GM23338 (cell line): ENCODE measurements at regions not wholly inside any gene's neighbourhood (a gene's known extent, or its start where the extent isn't known, plus 50 kb on each side); places are given as distances from the start of the nearest gene placed in this dataset.

Source experiments
- ATAC-seq: fragments of 200-7000 bp; cut with Tn5 transposase; 3 replicates; pipeline ENCODE4 v1.9.1; 2020
- DNase-seq: peaks from one replicate; pipeline ENCODE4 v3.0.0-alpha.2; 2015; ENCODE audit warnings: low spot score
- H2AFZ ChIP-seq: fragments of 200-600 bp; sonication (generic); 2 replicates; pipeline ENCODE4 v1.8.0; 2016; ENCODE audit warnings: antibody characterized with exemption, mild to moderate bottlenecking, moderate library complexity
- H3F3A ChIP-seq: fragments of 200-600 bp; sonication (generic); replicated peaks from 2 replicates; pipeline ENCODE4 v1.8.0; 2017; ENCODE audit warnings: antibody characterized with exemption, mixed run types, low read depth
- H3K27ac ChIP-seq: fragments of 200-600 bp; sonication (generic); 2 replicates; pipeline ENCODE4 v1.6.1; 2016; ENCODE audit warnings: low read depth
- H3K27me3 ChIP-seq: fragments of 200-600 bp; sonication (generic); 2 replicates; pipeline ENCODE4 v1.8.0; 2016; ENCODE audit warnings: mild to moderate bottlenecking, mixed run types, moderate library complexity; ENCODE audit not compliant: insufficient read depth
- H3K36me3 ChIP-seq: fragments of 200-600 bp; sonication (generic); 2 replicates; pipeline ENCODE4 v1.8.0; 2016; ENCODE audit warnings: mild to moderate bottlenecking; ENCODE audit not compliant: insufficient read depth
- H3K4me1 ChIP-seq: fragments of 200-600 bp; sonication (generic); 2 replicates; pipeline ENCODE4 v1.8.0; 2016; ENCODE audit warnings: mild to moderate bottlenecking, moderate library complexity; ENCODE audit not compliant: insufficient read depth
- H3K4me2 ChIP-seq: fragments of 200-600 bp; sonication (generic); 2 replicates; pipeline ENCODE4 v1.7.1; 2017; ENCODE audit warnings: mixed run types
- H3K4me3 ChIP-seq: fragments of 200-600 bp; sonication (generic); 2 replicates; pipeline ENCODE4 v1.6.1; 2016; ENCODE audit warnings: mixed run types
- H3K79me2 ChIP-seq: fragments of 200-600 bp; sonication (generic); replicated peaks from 2 replicates; pipeline ENCODE4 v1.8.0; 2017; ENCODE audit warnings: mild to moderate bottlenecking; ENCODE audit not compliant: insufficient read depth
- H3K9me2 ChIP-seq: fragments of 200-600 bp; sonication (generic); 2 replicates; pipeline ENCODE4 v1.8.0; 2017; ENCODE audit not compliant: insufficient read depth
- H4K20me1 ChIP-seq: fragments of 200-600 bp; sonication (generic); replicated peaks from 2 replicates; pipeline ENCODE4 v1.8.0; 2017; ENCODE audit warnings: mild to moderate bottlenecking; ENCODE audit not compliant: insufficient read depth
- H3K27ac Mint-ChIP-seq: 2 replicates; pipeline ENCODE4 v1.8.0; 2020; ENCODE audit warnings: inconsistent platforms, mild to moderate bottlenecking, moderate library complexity, mixed read lengths
- H3K27me3 Mint-ChIP-seq: 3 replicates; pipeline ENCODE4 v1.8.0; 2022; ENCODE audit warnings: low read depth, mild to moderate bottlenecking, moderate library complexity, mixed read lengths, inconsistent platforms; ENCODE audit not compliant: insufficient read depth, poor library complexity
- H3K36me3 Mint-ChIP-seq: 3 replicates; pipeline ENCODE4 v1.8.0; 2021; ENCODE audit warnings: low read depth, mild to moderate bottlenecking, inconsistent platforms, moderate library complexity, mixed read lengths
- H3K4me1 Mint-ChIP-seq: 3 replicates; pipeline ENCODE4 v1.8.0; 2020; ENCODE audit warnings: mild to moderate bottlenecking, inconsistent platforms, mixed read lengths
- H3K4me3 Mint-ChIP-seq: 3 replicates; pipeline ENCODE4 v1.8.0; 2021; ENCODE audit warnings: moderate library complexity, mild to moderate bottlenecking, inconsistent platforms, mixed read lengths
- H3K9me3 Mint-ChIP-seq: 3 replicates; pipeline ENCODE4 v1.8.0; 2020; ENCODE audit warnings: moderate library complexity, mild to moderate bottlenecking, inconsistent platforms, mixed read lengths
- CREB1 ChIP-seq: fragments of 250-450 bp; sonication (Bioruptor Pico); IDR thresholded peaks from 2 replicates; pipeline ENCODE4 v1.5.0; 2020; ENCODE audit warnings: low read depth, mild to moderate bottlenecking, moderate library complexity
- EZH2 ChIP-seq: fragments of 200-600 bp; sonication (generic); IDR thresholded peaks from one replicate; pipeline ENCODE4 v1.8.0; 2017; ENCODE audit warnings: antibody characterized with exemption, mild to moderate bottlenecking, low read depth; ENCODE audit not compliant: unreplicated experiment
- EZH2phosphoT487 ChIP-seq: fragments of 200-600 bp; sonication (generic); IDR thresholded peaks from one replicate; pipeline ENCODE4 v1.8.1; 2018; ENCODE audit warnings: antibody characterized with exemption; ENCODE audit not compliant: unreplicated experiment
- JUNB ChIP-seq: IDR thresholded peaks from one replicate; pipeline ENCODE4 v1.6.1; 2016; ENCODE audit warnings: antibody characterized with exemption; ENCODE audit not compliant: unreplicated experiment
- NANOG ChIP-seq: IDR thresholded peaks from 2 replicates; pipeline ENCODE4 v1.6.1; 2016; ENCODE audit warnings: antibody characterized with exemption, borderline replicate concordance
- POLR2AphosphoS5 ChIP-seq: IDR thresholded peaks from 2 replicates; pipeline ENCODE4 v1.6.1; 2016; ENCODE audit warnings: antibody characterized with exemption, low read depth
- STAT1 ChIP-seq: IDR thresholded peaks from one replicate; pipeline ENCODE4 v1.6.1; 2016; ENCODE audit warnings: antibody characterized with exemption; ENCODE audit not compliant: unreplicated experiment
- ZNF114 ChIP-seq: fragments of 250-450 bp; sonication (Bioruptor Pico); IDR thresholded peaks from 2 replicates; pipeline ENCODE4 v1.5.0; 2020; ENCODE audit warnings: mild to moderate bottlenecking, moderate library complexity
- ZNF331 ChIP-seq: fragments of 250-450 bp; sonication (Bioruptor Pico); IDR thresholded peaks from 2 replicates; pipeline ENCODE4 v1.5.0; 2020; ENCODE audit warnings: low read depth, mild to moderate bottlenecking, moderate library complexity
- TF ChIP-seq, protein P1 (sequence below): IDR thresholded peaks from 2 replicates; pipeline ENCODE4 v1.6.1; 2016; ENCODE audit warnings: antibody characterized with exemption
- TF ChIP-seq, protein P2 (sequence below), 2 experiments: fragments of 200-600 bp in 1 of 2; sonication (generic) in 1 of 2; conservative IDR thresholded peaks; 2 replicates each; pipeline versions ENCODE4 v1.5.1 to v1.6.1; 2016 to 2017; ENCODE audit warnings: antibody characterized with exemption in 2 of 2, low read depth in 2 of 2, mild to moderate bottlenecking in 2 of 2, moderate library complexity in 1 of 2
- TF ChIP-seq, protein P3 (sequence below): fragments of 250-450 bp; sonication (Bioruptor Pico); IDR thresholded peaks from 2 replicates; pipeline ENCODE4 v1.5.0; 2020; ENCODE audit warnings: mild to moderate bottlenecking, moderate library complexity
- TF ChIP-seq, protein P4 (sequence below): IDR thresholded peaks from one replicate; pipeline ENCODE4 v1.6.1; 2018; ENCODE audit warnings: antibody characterized with exemption; ENCODE audit not compliant: unreplicated experiment

DNA sequence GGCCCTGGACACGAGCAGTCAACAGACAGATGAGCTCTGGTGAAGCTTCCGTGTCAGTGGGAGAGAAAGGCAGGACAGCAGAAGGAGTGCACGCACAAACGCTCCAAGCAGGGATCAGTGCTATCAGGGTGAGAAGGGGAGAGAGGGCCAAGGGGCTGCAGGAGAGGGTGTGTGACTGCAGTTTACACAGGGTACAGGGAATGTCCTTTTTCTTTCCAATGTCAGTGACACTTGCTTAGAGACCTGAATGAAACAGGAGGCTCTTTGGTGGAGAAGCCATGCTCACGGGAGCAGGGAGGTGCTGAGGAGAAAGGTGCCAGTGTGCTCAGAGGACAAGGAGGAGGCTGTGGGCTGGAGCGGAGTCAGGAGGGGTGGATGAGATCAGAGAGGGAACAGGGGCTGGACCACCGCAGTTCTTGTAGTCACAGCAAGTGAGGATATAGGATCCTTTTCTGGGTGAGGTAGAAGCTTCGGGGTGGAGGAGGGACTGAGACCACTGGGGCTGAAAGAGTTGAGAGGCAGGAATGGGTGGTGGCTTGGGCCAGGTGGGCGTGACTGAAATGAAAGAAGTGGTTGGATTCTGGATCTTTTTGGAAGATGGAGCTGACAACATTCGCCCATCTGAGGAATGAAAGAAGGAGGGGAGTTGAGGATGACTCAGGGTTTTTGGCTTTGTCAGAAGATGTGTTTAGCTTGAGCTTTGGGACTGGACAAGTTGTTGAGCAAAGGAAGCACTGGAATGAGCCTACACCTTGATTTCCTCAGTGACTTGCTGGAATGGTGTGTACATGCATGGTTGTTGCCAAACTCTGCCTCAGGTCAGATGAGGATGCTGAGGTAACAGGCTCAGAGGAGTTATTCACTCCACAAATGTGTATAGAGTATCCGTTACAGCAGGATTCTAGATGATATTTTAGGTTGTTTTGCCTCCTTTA is 87.9 kb downstream of the ADAMTS15 start:
- peak overlapping the region; percentile 66 for H2AFZ ChIP-seq

More for the DNA sequence above, 87.9 kb downstream of the ADAMTS15 start:
- no peaks in the 10 kb centered on the region for H4K20me1 ChIP-seq
- Mint-ChIP-seq H3K4me3 (no peak overlapping the region), H3K27ac (no peak overlapping the region), H3K27me3 (peaks cover 10% of the 10 kb centered on the region), H3K4me1 (no peaks in the 10 kb centered on the region), H3K9me3 (no peaks in the 10 kb centered on the region), H3K36me3 (no peaks in the 10 kb centered on the region)
- no peak overlapping the region for H3K4me2 ChIP-seq
- no peak overlapping the region for H3K4me3 ChIP-seq
- no peaks in the 10 kb centered on the region for H3F3A ChIP-seq
- no peaks in the 10 kb centered on the region for H3K36me3 ChIP-seq
- no peak overlapping the region for H3K27ac ChIP-seq
- no peaks in the 10 kb centered on the region for H3K9me2 ChIP-seq
- TF ChIP-seq CREB1 (no peak), ZNF331 (CRISPR knock-in tag) (no peak), ZNF114 (CRISPR knock-in tag) (no peak), JUNB (no peak), EZH2phosphoT487 (no peak), NANOG (no peak), EZH2 (no peak), STAT1 (no peak), POLR2AphosphoS5 (no peak)
- TF ChIP-seq, protein P1, sequence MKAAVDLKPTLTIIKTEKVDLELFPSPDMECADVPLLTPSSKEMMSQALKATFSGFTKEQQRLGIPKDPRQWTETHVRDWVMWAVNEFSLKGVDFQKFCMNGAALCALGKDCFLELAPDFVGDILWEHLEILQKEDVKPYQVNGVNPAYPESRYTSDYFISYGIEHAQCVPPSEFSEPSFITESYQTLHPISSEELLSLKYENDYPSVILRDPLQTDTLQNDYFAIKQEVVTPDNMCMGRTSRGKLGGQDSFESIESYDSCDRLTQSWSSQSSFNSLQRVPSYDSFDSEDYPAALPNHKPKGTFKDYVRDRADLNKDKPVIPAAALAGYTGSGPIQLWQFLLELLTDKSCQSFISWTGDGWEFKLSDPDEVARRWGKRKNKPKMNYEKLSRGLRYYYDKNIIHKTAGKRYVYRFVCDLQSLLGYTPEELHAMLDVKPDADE: no peak
- TF ChIP-seq, protein P2, sequence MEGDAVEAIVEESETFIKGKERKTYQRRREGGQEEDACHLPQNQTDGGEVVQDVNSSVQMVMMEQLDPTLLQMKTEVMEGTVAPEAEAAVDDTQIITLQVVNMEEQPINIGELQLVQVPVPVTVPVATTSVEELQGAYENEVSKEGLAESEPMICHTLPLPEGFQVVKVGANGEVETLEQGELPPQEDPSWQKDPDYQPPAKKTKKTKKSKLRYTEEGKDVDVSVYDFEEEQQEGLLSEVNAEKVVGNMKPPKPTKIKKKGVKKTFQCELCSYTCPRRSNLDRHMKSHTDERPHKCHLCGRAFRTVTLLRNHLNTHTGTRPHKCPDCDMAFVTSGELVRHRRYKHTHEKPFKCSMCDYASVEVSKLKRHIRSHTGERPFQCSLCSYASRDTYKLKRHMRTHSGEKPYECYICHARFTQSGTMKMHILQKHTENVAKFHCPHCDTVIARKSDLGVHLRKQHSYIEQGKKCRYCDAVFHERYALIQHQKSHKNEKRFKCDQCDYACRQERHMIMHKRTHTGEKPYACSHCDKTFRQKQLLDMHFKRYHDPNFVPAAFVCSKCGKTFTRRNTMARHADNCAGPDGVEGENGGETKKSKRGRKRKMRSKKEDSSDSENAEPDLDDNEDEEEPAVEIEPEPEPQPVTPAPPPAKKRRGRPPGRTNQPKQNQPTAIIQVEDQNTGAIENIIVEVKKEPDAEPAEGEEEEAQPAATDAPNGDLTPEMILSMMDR (conservative IDR thresholded peaks at IDR 0.05; ENCODE audit: low read depth in 2 of 2): no peak
- TF ChIP-seq, protein P3, sequence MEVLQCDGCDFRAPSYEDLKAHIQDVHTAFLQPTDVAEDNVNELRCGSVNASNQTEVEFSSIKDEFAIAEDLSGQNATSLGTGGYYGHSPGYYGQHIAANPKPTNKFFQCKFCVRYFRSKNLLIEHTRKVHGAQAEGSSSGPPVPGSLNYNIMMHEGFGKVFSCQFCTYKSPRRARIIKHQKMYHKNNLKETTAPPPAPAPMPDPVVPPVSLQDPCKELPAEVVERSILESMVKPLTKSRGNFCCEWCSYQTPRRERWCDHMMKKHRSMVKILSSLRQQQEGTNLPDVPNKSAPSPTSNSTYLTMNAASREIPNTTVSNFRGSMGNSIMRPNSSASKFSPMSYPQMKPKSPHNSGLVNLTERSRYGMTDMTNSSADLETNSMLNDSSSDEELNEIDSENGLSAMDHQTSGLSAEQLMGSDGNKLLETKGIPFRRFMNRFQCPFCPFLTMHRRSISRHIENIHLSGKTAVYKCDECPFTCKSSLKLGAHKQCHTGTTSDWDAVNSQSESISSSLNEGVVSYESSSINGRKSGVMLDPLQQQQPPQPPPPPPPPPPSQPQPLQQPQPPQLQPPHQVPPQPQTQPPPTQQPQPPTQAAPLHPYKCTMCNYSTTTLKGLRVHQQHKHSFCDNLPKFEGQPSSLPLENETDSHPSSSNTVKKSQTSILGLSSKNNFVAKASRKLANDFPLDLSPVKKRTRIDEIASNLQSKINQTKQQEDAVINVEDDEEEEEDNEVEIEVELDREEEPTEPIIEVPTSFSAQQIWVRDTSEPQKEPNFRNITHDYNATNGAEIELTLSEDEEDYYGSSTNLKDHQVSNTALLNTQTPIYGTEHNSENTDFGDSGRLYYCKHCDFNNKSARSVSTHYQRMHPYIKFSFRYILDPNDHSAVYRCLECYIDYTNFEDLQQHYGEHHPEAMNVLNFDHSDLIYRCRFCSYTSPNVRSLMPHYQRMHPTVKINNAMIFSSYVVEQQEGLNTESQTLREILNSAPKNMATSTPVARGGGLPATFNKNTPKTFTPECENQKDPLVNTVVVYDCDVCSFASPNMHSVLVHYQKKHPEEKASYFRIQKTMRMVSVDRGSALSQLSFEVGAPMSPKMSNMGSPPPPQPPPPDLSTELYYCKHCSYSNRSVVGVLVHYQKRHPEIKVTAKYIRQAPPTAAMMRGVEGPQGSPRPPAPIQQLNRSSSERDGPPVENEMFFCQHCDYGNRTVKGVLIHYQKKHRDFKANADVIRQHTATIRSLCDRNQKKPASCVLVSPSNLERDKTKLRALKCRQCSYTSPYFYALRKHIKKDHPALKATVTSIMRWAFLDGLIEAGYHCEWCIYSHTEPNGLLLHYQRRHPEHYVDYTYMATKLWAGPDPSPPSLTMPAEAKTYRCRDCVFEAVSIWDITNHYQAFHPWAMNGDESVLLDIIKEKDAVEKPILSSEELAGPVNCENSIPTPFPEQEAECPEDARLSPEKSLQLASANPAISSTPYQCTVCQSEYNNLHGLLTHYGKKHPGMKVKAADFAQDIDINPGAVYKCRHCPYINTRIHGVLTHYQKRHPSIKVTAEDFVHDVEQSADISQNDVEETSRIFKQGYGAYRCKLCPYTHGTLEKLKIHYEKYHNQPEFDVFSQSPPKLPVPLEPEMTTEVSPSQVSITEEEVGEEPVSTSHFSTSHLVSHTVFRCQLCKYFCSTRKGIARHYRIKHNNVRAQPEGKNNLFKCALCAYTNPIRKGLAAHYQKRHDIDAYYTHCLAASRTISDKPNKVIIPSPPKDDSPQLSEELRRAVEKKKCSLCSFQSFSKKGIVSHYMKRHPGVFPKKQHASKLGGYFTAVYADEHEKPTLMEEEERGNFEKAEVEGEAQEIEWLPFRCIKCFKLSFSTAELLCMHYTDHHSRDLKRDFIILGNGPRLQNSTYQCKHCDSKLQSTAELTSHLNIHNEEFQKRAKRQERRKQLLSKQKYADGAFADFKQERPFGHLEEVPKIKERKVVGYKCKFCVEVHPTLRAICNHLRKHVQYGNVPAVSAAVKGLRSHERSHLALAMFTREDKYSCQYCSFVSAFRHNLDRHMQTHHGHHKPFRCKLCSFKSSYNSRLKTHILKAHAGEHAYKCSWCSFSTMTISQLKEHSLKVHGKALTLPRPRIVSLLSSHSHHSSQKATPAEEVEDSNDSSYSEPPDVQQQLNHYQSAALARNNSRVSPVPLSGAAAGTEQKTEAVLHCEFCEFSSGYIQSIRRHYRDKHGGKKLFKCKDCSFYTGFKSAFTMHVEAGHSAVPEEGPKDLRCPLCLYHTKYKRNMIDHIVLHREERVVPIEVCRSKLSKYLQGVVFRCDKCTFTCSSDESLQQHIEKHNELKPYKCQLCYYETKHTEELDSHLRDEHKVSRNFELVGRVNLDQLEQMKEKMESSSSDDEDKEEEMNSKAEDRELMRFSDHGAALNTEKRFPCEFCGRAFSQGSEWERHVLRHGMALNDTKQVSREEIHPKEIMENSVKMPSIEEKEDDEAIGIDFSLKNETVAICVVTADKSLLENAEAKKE (CRISPR knock-in tag): no peak
- TF ChIP-seq, protein P4, sequence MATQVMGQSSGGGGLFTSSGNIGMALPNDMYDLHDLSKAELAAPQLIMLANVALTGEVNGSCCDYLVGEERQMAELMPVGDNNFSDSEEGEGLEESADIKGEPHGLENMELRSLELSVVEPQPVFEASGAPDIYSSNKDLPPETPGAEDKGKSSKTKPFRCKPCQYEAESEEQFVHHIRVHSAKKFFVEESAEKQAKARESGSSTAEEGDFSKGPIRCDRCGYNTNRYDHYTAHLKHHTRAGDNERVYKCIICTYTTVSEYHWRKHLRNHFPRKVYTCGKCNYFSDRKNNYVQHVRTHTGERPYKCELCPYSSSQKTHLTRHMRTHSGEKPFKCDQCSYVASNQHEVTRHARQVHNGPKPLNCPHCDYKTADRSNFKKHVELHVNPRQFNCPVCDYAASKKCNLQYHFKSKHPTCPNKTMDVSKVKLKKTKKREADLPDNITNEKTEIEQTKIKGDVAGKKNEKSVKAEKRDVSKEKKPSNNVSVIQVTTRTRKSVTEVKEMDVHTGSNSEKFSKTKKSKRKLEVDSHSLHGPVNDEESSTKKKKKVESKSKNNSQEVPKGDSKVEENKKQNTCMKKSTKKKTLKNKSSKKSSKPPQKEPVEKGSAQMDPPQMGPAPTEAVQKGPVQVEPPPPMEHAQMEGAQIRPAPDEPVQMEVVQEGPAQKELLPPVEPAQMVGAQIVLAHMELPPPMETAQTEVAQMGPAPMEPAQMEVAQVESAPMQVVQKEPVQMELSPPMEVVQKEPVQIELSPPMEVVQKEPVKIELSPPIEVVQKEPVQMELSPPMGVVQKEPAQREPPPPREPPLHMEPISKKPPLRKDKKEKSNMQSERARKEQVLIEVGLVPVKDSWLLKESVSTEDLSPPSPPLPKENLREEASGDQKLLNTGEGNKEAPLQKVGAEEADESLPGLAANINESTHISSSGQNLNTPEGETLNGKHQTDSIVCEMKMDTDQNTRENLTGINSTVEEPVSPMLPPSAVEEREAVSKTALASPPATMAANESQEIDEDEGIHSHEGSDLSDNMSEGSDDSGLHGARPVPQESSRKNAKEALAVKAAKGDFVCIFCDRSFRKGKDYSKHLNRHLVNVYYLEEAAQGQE: no peak
- H3K79me2 ChIP-seq: no peaks in the 10 kb centered on the region
- DNase-seq (no peak), ATAC-seq (no peak)
- H3K4me1 ChIP-seq: no peaks in the 10 kb centered on the region
- H3K27me3 ChIP-seq: no peaks in the 10 kb centered on the region
